Brain pericyte (primary cell): ENCODE measurements at regions not wholly inside any gene's neighbourhood (a gene's known extent, or its start where the extent isn't known, plus 50 kb on each side); places are given as distances from the start of the nearest gene placed in this dataset.
"Not testable (repeated sequence)": the region's sequence is repeated elsewhere in the genome, so short reads cannot be mapped to it uniquely, and the experiment has no call there.

Source experiments
- DNase-seq: peaks from one replicate; pipeline ENCODE4 v3.0.0-alpha.2; 2012; ENCODE audit warnings: low read depth, low spot score

DNA sequence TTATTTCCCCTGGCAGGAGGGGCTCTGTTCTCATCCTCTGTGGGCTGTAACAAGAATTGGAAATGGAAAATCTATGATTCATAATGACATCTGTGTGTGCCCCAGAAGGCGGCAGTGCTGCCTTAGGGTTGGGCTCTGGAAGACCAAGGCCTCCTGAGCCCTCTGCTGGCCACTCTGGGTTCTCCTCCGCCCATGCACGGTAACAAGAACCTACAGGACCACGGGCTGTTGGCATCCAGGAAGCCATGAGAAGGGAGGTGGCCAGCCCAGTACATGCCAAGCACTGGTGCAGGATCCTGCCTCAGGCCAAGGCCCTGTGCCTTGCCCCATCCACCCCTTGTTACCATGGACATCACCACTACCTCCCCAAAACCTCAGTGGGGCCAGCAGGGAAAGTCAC is 454.2 kb downstream of the TP53TG3F start:
- DNase-seq, result not testable (repeated sequence)

GRCh38 chr16:33920761-33921545 is 461.5 kb downstream of the TP53TG3F start:
- not testable (repeated sequence) for DNase-seq

DNA sequence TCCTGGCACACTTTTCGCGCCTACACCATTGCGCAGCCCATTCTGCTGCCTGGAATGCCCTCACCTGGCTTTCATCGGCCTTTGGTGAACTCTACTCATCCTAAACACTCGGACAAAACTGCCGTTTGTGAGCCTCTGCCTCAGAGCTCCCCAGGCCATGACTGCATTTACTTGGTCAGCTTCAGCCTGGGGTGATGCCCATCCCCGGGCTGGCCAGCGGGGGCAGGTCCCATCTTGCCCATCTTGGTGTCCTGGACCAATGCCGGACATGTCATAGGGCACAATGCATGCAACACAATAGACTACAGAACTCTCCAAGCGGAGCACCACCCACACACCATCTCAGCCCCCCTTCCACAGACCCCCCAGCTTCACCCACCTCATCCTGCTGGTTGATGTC is 463.5 kb downstream of the TP53TG3F start:
- not testable (repeated sequence) for DNase-seq

- not testable (repeated sequence) for DNase-seq
These were observed 468.6 kb downstream of the TP53TG3F start for GRCh38 chr16:33928026-33928425.

DNA sequence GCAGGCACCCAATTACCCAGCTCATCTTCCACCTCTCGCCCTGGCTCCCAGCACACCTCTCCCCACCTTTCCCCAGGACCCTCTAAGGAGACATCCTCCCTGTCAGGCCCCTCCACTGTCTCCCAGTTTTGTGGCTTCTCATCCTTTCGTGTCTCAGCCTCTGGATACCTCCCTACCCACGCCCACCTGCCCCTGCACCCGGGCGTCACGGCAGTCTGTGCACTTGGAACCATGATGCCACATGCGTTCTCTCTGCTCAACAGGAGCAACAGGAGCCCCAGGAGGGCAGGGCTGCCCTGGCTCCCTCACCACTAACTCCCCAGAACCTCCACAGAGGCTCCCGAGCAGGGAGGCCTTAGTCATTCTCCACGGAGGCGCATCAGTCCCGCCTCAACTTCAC is 472.8 kb downstream of the TP53TG3F start:
- not testable (repeated sequence) for DNase-seq

- not testable (repeated sequence) for DNase-seq
These were observed 473.6 kb downstream of the TP53TG3F start for GRCh38 chr16:33933039-33933438.

- not testable (repeated sequence) for DNase-seq
These were observed 476.4 kb downstream of the TP53TG3F start for GRCh38 chr16:33935766-33936165.

DNA sequence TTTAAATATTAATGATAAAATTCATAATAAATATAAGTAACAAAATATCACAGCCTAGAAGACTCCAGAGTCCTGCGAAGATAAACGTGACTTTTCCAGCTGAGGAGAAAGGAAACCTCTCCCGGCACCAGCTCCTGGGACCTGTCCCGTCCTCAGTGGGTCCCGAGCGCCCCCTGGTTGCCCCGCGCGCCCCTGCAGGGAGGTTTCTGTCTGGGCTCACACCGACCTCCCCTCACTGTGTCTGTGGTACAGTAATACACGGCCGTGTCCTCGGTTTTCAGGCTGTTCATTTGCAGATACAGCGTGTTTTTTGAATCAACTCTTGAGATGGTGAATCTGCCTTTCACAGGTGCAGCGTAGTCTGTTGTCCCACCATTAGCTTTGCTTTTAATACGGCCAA is 478.7 kb downstream of the TP53TG3F start:
- DNase-seq, result not testable (repeated sequence)

DNA sequence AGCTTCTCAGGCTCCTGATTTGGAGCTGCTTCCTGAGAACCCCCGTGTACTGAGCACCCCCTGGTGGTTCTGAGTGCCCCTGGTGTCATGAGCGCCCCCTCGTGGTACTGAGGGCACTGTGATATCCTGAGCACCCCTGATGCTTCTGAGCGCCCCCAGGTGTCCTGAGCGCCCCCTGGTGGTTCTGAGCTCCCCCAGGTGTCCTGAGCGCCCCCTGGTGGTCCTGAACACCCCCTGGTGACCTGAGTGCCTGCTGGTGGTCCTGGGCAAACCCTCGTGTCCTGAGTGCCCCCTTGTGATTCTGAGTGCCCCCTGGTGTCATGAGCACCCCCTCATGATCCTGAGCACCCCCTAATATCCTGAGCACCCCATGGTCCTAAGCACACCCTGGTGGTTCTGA is 502.1 kb downstream of the TP53TG3F start:
- DNase-seq, result not testable (repeated sequence)

DNA sequence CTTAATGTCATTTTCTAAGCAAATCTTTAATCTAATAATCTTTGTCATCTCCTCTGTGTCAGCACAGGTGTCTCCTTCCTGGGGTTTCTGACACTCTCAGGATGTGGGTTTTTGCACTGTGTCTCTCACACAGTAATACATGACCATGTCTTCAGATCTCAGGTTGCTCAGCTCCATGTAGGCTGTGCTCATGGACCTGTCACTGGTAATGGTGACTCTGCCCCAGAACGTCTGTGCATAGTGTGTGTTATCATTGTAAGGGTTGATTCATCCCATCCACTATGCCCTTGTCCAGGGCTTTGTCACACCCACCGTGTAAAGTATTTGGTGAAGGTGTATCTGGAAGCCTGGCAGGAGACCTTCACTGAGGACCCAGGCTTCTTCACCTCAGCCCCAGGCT is 506.1 kb downstream of the TP53TG3F start:
- DNase-seq, result not testable (repeated sequence)

DNA sequence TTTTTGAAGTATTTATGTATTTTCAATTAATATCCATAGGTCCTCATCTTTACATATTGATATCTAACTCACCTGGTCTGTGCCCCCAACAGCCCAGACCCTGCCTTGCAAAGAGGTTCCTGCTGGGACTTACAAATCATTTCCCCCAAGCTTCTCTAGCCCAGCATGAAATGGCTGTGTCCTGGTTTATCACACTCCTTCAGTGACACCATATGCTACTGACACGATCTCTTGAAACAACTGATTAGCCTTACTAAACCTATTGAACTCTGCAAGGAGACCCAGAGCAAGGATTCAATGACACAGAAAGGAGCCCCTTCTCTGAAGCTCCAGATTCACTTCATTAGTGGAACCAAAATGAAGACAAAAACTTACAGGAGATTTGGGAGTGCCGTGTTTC is 507.4 kb downstream of the TP53TG3F start:
- DNase-seq, result not testable (repeated sequence)

GRCh38 chr16:33974557-33974956 is 515.1 kb downstream of the TP53TG3F start:
- not testable (repeated sequence) for DNase-seq

DNA sequence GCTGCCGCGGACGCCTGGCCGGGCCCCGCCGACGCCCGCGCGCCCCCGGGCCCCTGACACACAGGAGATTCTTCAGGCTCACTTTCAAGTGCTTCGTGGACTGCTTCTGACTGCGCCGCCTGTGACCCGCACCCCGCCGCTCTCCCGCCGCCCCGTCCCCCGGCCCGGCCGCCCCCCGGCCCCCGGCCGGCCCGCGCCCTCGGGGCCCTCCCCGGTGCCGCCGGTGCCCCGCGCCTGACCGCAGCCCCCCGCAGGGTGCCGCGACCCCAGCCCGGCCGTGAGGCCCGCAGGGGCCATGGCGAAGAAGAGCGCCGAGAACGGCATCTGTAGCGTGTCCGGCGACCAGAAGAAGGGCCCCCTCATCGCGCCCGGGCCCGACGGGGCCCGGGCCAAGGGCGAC is 516.3 kb downstream of the TP53TG3F start:
- DNase-seq, result not testable (repeated sequence)

DNA sequence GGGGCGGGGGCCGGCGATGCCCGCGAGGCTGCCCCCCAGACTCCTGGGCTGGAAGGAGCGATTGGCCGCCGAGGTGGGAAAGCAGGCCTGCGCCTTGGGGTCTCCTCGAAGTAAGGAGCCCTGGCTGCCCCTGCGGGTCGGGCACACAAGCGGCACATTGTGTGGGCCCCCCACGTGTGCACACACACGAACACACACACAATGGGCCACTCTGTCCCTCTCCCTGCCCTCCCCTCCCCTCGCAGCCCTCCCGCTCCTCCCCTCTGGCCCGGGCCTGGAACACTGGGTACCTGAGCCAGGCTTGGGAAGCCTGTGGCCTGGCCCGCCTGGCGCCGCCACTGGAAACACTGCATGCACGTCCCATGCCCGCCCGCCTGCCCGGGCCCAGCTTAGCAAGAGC is 517.1 kb downstream of the TP53TG3F start:
- DNase-seq, result not testable (repeated sequence)

- DNase-seq, result not testable (repeated sequence)
These were observed 519.4 kb downstream of the TP53TG3F start for GRCh38 chr16:33978784-33979183.

DNA sequence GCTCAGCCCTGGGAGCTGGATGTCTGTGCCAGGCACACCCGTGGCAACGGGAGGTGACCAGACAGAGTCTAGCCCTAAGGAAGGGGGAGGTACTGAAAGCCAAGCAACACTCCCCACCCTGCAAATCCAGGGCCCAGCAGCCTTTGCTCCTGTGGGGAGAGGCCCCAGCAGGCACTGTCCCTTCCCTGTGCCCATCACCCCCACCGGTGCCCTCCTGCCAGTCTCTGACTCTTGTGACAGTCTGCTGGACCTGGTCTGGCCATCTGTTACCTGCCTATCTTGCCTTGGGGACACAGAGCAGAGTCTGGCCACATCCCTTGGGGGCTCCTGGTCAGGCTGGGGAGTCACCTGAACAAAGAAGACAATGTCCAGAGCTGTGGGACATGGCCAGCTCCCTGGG is 520.2 kb downstream of the TP53TG3F start:
- DNase-seq, result not testable (repeated sequence)

GRCh38 chr16:33980736-33981135 is 521.3 kb downstream of the TP53TG3F start:
- DNase-seq, result not testable (repeated sequence)

- not testable (repeated sequence) for DNase-seq
These were observed 525.0 kb downstream of the TP53TG3F start for GRCh38 chr16:33984428-33984827.

GRCh38 chr16:33986521-33986920 is 527.1 kb downstream of the TP53TG3F start:
- DNase-seq, result not testable (repeated sequence)

DNA sequence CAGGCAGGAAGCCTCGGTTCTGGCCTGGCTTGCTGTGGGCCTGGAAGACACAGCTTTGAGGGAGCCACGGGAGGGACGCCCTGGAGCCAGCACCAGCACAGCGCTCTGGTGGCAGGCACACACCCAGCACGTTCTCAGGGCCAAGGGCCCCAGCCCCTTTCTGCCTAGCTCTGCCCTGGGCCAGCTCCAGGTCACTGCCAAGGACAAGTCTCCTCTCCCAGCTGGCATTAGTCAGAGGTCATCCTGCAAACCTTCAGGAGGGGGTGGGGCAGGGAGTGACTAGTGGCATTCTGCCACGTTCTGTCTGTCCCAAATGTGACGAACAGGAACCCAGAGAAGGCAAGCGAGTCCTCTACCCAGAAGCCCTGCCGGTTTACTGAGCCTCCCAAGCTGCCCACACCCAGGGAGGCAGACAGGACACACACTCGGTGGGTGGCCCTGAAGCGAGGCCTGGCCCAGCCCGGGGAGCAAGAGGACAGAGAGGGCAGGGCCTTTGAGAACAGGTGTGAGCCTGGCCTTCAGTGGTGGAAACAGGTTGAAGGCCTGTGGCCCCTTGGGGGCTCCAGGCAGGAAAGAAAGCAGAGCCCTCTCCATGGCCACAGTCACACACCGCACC is 528.0 kb downstream of the TP53TG3F start:
- not testable (repeated sequence) for DNase-seq

- not testable (repeated sequence) for DNase-seq
These were observed 528.6 kb downstream of the TP53TG3F start for GRCh38 chr16:33988012-33988411.

DNA sequence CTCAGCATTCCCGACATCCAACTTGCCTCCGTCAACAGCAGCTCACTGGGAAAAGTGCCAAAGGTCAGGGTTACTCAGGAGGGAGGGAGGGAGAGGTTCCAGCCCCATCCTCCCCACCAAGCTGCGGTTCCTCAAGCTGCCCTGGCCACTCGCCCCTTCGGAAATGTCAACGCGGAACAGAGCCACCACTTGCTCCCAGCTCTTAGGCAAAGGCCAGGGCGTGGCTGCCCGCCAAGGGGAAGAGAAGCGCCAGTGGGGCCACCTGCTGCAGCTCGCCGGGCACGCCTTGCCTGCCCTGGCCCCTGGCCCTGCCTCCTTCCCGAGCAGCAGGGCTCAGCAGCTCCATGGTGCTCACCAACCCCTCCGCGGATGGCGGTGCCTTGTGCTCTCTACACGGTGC is 531.1 kb downstream of the TP53TG3F start:
- not testable (repeated sequence) for DNase-seq
